ENCODE measurements at regions not wholly inside any gene's neighbourhood (a gene's known extent, or its start where the extent isn't known, plus 50 kb on each side); places are given as distances from the start of the nearest gene placed in this dataset.
A peak's percentile ranks its signal among the peaks of the same experiment; 100 is the strongest.
"Not testable (repeated sequence)": the region's sequence is repeated elsewhere in the genome, so short reads cannot be mapped to it uniquely, and the experiment has no call there.

DNA sequence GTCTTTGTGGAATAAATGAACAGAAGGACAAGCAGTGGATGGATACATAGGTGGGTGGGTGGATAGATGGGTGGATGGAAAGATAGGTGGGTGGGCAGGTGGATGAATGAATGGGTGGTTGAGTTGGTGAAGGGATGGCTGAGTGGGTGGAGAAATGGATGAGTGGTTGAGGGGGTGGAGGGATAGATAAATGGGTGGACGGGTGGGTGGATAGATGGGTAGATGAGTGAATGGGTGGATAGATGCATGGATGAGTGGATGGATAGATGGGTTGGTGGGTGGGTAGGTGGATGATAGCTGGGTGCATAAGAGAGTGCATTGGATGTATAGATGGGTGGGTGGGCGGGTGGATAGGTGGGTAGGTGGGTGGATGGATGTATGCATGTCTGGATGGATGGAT, 63.5 kb downstream of the UNC93B1 start:
- H3K36me3 Mint-ChIP-seq (ENCODE audit: unreplicated experiment); H3K27me3 Mint-ChIP-seq (ENCODE audit: unreplicated experiment); H3K27ac Mint-ChIP-seq (ENCODE audit: unreplicated experiment); DNase-seq; H3K4me3 Mint-ChIP-seq (ENCODE audit: unreplicated experiment); H3K9me3 Mint-ChIP-seq (ENCODE audit: unreplicated experiment); H3K4me1 Mint-ChIP-seq (ENCODE audit: low read depth, unreplicated experiment): not testable (repeated sequence)

DNA sequence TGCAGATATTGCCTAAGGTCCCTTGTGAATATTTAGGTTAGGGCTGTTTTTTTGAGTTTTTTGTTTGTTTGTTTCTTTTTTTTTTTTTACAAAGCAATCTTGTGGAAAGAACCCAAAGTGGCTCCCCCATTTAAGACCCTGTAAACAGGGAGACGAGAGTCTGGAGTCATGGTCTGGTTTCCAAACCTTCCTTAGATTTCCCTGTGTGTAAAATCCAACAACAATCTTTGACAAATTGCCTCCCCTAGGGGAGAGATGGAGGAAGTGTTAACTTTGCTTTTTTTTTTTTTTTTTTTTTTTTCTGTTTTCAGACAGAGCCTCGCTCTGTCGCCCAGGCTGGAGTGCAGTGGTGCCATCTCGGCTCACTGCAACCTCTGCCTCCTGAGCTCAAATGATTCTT, 64.9 kb downstream of the UNC93B1 start:
- not testable (repeated sequence) for DNase-seq; H3K27ac Mint-ChIP-seq (ENCODE audit: unreplicated experiment); H3K4me1 Mint-ChIP-seq (ENCODE audit: low read depth, unreplicated experiment); H3K9me3 Mint-ChIP-seq (ENCODE audit: unreplicated experiment); H3K36me3 Mint-ChIP-seq (ENCODE audit: unreplicated experiment); H3K27me3 Mint-ChIP-seq (ENCODE audit: unreplicated experiment); H3K4me3 Mint-ChIP-seq (ENCODE audit: unreplicated experiment)
- TF ChIP-seq, protein P1, sequence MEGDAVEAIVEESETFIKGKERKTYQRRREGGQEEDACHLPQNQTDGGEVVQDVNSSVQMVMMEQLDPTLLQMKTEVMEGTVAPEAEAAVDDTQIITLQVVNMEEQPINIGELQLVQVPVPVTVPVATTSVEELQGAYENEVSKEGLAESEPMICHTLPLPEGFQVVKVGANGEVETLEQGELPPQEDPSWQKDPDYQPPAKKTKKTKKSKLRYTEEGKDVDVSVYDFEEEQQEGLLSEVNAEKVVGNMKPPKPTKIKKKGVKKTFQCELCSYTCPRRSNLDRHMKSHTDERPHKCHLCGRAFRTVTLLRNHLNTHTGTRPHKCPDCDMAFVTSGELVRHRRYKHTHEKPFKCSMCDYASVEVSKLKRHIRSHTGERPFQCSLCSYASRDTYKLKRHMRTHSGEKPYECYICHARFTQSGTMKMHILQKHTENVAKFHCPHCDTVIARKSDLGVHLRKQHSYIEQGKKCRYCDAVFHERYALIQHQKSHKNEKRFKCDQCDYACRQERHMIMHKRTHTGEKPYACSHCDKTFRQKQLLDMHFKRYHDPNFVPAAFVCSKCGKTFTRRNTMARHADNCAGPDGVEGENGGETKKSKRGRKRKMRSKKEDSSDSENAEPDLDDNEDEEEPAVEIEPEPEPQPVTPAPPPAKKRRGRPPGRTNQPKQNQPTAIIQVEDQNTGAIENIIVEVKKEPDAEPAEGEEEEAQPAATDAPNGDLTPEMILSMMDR (IDR thresholded peaks at IDR 0.05; ENCODE audit: partially characterized antibody, unreplicated experiment), result peak; percentile 54

DNA sequence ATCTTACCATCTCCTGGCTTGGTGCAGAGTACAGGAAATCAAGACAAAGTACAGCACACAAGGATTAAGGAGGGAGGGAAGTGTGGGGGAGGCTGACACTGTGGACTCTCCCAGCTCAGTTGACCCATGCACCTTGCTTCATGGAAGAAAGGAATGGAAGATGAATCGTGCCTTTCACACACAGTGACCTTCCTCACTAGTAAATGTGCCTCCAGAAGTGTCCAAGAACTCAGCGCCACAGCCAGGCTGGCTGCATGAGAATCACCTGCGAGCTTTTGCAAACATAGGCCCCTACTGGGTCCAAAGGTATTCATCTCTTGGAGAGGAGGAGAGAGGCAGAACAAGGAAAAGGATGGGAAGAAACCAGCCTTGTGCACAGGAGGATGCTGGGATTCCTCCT, 65.5 kb downstream of the UNC93B1 start:
- DNase-seq; H3K27me3 Mint-ChIP-seq (ENCODE audit: unreplicated experiment); H3K27ac Mint-ChIP-seq (ENCODE audit: unreplicated experiment); H3K36me3 Mint-ChIP-seq (ENCODE audit: unreplicated experiment); H3K4me1 Mint-ChIP-seq (ENCODE audit: low read depth, unreplicated experiment); H3K9me3 Mint-ChIP-seq (ENCODE audit: unreplicated experiment); H3K4me3 Mint-ChIP-seq (ENCODE audit: unreplicated experiment): not testable (repeated sequence)

DNA sequence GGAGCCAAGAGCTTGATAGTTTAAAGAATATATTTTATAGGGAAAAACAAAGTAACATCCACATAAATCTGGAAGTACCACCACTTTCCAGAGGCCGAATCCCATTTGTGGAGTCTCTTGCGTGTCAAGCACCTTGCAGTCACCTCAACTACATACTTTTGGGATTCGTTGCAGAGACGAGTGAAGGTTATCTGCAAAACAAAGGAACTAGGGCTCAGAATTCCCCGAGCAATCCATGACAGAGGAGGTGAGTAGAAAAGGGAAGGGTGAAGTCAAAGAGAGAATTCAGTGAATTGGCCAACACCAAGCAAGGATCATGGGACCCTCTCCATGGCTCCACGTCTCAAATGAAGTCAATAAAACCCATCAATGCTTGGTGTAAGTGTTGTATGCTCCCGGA, 80.3 kb downstream of the UNC93B1 start:
- not testable (repeated sequence) for H3K27ac Mint-ChIP-seq (ENCODE audit: unreplicated experiment); H3K27me3 Mint-ChIP-seq (ENCODE audit: unreplicated experiment); H3K4me3 Mint-ChIP-seq (ENCODE audit: unreplicated experiment); DNase-seq; H3K9me3 Mint-ChIP-seq (ENCODE audit: unreplicated experiment); H3K36me3 Mint-ChIP-seq (ENCODE audit: unreplicated experiment); H3K4me1 Mint-ChIP-seq (ENCODE audit: low read depth, unreplicated experiment)

DNA sequence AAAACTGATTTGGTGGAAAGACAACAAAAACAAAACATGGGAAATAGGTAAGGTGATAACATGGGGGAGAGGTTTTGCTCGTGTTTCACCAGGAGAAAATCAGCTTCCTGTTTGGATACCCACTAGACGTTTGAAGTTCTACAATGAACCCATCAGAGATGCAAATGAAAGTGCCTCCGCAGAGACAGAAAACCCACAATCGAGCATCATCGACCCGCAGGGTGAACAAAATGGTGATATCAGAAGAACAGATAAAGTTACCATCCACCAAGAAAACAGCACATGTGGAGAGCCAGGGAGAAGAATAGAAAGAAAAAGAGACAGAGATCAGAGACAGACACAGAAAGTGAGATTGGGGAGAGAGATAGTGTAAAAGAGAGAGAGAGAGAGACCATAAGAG, 83.4 kb downstream of the UNC93B1 start:
- H3K27me3 Mint-ChIP-seq (ENCODE audit: unreplicated experiment); H3K9me3 Mint-ChIP-seq (ENCODE audit: unreplicated experiment); DNase-seq; H3K4me3 Mint-ChIP-seq (ENCODE audit: unreplicated experiment); H3K4me1 Mint-ChIP-seq (ENCODE audit: low read depth, unreplicated experiment); H3K36me3 Mint-ChIP-seq (ENCODE audit: unreplicated experiment); H3K27ac Mint-ChIP-seq (ENCODE audit: unreplicated experiment): not testable (repeated sequence)

DNA sequence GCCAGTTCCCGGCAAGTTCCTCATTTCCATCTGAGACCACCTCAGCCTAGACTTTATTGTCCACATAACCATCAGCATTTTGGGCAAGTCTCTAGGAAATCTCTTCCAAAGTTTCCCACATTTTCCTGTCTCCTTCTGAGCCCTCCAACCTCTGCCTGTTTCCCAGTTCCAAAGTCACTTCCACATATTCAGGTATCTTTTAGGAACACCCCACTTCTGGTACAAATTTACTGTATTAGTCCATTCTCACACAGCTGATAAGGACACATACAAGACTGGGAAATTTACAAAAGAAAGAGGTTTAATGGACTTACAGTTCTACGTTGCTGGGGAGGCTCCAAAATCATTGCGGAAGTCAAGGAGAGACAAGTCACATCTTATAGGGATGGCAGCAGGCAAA, 91.7 kb downstream of the UNC93B1 start:
- peaks cover 12% of the 10 kb centered on the region for H3K36me3 Mint-ChIP-seq (ENCODE audit: unreplicated experiment)
- H3K9me3 Mint-ChIP-seq (ENCODE audit: unreplicated experiment); H3K27me3 Mint-ChIP-seq (ENCODE audit: unreplicated experiment); H3K27ac Mint-ChIP-seq (ENCODE audit: unreplicated experiment); H3K4me1 Mint-ChIP-seq (ENCODE audit: low read depth, unreplicated experiment); DNase-seq; H3K4me3 Mint-ChIP-seq (ENCODE audit: unreplicated experiment): not testable (repeated sequence)

DNA sequence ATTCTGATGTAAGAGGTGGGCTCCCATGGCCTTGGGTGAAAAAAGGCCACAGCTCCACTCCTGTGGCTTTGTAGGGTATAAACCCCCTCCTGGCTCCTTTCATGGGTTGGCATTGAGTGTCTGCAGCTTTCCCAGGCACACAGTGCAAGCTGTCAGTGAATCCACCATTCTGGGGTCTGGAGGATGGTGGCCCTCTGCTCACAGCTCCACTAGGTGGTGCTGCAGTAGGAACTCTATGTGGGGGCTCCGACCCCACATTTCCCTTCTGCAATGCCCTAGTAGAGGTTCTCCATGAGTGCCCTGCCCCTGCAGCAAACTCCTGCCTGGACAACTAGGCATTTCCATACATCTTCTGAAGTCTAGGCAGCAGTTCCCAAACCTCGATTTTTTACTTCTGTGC, 92.7 kb downstream of the UNC93B1 start:
- H3K36me3 Mint-ChIP-seq (ENCODE audit: unreplicated experiment), result peaks cover 12% of the 10 kb centered on the region
- H3K4me3 Mint-ChIP-seq (ENCODE audit: unreplicated experiment); H3K9me3 Mint-ChIP-seq (ENCODE audit: unreplicated experiment); H3K27me3 Mint-ChIP-seq (ENCODE audit: unreplicated experiment); DNase-seq; H3K27ac Mint-ChIP-seq (ENCODE audit: unreplicated experiment); H3K4me1 Mint-ChIP-seq (ENCODE audit: low read depth, unreplicated experiment): not testable (repeated sequence)

DNA sequence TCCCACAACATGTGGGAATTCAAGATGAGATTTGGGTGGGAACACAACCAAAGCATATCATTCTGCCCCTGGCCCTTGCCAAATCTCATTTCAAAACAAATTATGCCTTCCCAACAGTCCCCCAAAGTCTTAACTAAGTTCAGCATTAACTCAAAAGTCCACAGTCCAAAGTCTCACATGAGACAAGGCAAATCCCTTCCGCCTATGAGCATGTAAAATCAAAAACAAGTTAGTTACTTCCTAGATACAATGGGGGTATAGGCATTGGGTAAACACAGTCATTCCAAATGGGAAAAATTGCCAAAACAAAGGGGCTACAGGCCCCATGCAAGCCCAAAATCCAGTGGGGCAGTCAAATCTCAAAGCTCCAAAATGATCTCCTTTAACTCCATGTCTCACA, 93.1 kb downstream of the UNC93B1 start:
- not testable (repeated sequence) for DNase-seq; H3K4me1 Mint-ChIP-seq (ENCODE audit: low read depth, unreplicated experiment); H3K27me3 Mint-ChIP-seq (ENCODE audit: unreplicated experiment); H3K9me3 Mint-ChIP-seq (ENCODE audit: unreplicated experiment); H3K4me3 Mint-ChIP-seq (ENCODE audit: unreplicated experiment); H3K27ac Mint-ChIP-seq (ENCODE audit: unreplicated experiment)
- H3K36me3 Mint-ChIP-seq (ENCODE audit: unreplicated experiment), result peaks cover 12% of the 10 kb centered on the region

DNA sequence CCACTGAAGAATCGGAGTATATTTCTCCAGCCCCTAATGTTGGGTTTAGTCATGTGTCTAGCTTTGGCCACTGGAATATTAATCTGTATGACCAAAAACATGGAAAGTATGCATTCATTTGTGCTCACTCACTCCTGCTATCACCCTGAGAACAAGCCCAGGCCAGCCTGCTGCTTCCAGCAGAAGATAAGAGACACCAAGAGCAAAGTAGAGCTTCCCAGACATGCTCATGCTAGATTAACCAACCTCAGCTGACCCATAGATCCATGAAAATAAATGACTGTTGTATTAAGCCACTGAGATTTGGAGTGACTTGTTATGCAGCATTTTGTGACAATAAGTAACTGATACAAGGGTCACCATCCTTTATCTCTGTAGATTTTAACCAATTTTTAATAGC, 96.9 kb downstream of the UNC93B1 start:
- not testable (repeated sequence) for H3K36me3 Mint-ChIP-seq (ENCODE audit: unreplicated experiment); H3K27me3 Mint-ChIP-seq (ENCODE audit: unreplicated experiment); H3K9me3 Mint-ChIP-seq (ENCODE audit: unreplicated experiment); H3K4me3 Mint-ChIP-seq (ENCODE audit: unreplicated experiment); DNase-seq; H3K27ac Mint-ChIP-seq (ENCODE audit: unreplicated experiment); H3K4me1 Mint-ChIP-seq (ENCODE audit: low read depth, unreplicated experiment)

DNA sequence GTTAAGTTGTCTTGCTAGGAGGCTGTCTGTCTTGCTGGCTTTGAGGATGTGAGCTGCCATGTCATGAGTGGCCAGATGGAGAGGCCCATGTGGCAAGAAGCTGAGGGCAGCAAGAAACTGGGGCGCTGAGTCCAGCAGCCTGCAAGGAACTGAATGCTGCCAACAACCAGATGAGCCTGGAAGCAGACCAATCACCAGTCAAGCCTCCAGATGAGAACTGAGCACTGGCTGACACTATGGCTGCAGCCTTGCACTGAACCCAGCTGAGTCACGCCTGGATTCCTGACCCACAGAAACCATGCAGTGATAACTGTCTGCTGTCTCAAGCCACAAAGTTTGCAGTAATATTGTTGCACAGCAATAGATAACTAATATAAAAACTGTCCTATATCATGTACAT, 104.4 kb downstream of the UNC93B1 start:
- DNase-seq; H3K9me3 Mint-ChIP-seq (ENCODE audit: unreplicated experiment); H3K4me3 Mint-ChIP-seq (ENCODE audit: unreplicated experiment); H3K27me3 Mint-ChIP-seq (ENCODE audit: unreplicated experiment); H3K36me3 Mint-ChIP-seq (ENCODE audit: unreplicated experiment); H3K4me1 Mint-ChIP-seq (ENCODE audit: low read depth, unreplicated experiment); H3K27ac Mint-ChIP-seq (ENCODE audit: unreplicated experiment): not testable (repeated sequence)

DNA sequence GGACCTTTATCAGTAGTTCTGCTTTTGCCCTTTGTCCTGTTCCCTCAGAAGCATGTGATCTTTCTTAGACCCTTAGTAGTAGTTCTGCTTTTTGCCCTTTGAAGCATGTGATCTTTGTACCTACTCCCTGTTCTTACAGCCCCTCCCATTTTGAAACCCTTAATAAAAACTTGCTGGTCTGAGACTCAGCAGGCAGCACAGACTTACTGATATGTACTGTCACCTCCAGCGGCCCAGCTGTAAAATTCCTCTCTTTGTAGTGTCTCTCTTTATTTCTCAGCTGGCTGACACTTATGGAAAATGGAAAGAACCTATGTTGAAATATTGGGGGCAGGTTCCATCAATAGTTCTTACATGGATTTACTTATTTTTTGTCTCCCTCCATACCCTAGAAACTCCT, 110.4 kb downstream of the UNC93B1 start:
- H3K4me1 Mint-ChIP-seq (ENCODE audit: low read depth, unreplicated experiment); H3K4me3 Mint-ChIP-seq (ENCODE audit: unreplicated experiment); DNase-seq; H3K36me3 Mint-ChIP-seq (ENCODE audit: unreplicated experiment); H3K27ac Mint-ChIP-seq (ENCODE audit: unreplicated experiment); H3K9me3 Mint-ChIP-seq (ENCODE audit: unreplicated experiment); H3K27me3 Mint-ChIP-seq (ENCODE audit: unreplicated experiment): not testable (repeated sequence)

DNA sequence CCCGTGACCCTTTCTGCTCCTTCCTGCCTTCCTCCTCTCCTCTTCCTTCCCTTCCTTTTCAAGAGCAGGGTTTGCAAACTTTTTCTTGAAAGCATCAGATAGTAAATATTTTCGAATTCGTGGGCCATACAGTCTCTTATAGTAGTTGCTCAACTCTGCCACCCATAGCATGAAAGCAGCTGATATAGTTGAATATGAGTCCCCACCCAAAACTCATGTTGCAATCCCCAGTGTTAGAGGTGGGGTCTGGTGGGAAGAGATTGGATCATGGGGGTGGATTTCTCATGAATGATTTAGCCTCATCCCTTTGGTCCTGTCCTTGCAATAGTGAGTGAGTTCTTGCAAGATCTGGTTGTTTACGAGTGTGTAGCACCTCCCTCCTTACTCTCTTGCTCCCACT, 114.3 kb downstream of the UNC93B1 start:
- H3K4me1 Mint-ChIP-seq (ENCODE audit: low read depth, unreplicated experiment); H3K4me3 Mint-ChIP-seq (ENCODE audit: unreplicated experiment); DNase-seq; H3K9me3 Mint-ChIP-seq (ENCODE audit: unreplicated experiment); H3K27me3 Mint-ChIP-seq (ENCODE audit: unreplicated experiment); H3K27ac Mint-ChIP-seq (ENCODE audit: unreplicated experiment); H3K36me3 Mint-ChIP-seq (ENCODE audit: unreplicated experiment): not testable (repeated sequence)
